ENCODE measurements at regions not wholly inside any gene's neighbourhood (a gene's known extent, or its start where the extent isn't known, plus 50 kb on each side); places are given as distances from the start of the nearest gene placed in this dataset.

- no peaks in the 10 kb centered on the region for H3K4me1 Mint-ChIP-seq (ENCODE audit: low read depth, unreplicated experiment)
- H3K9me3 Mint-ChIP-seq (ENCODE audit: low read depth, unreplicated experiment), result no peaks in the 10 kb centered on the region
- H3K36me3 Mint-ChIP-seq (ENCODE audit: insufficient read depth, unreplicated experiment), result no peaks in the 10 kb centered on the region
- BruUV-seq (replicated peaks), result no TSS peak
- no peak for DNase-seq
- H3K27me3 Mint-ChIP-seq (ENCODE audit: unreplicated experiment), result peaks cover 10% of the 10 kb centered on the region
- TF ChIP-seq, protein P1, sequence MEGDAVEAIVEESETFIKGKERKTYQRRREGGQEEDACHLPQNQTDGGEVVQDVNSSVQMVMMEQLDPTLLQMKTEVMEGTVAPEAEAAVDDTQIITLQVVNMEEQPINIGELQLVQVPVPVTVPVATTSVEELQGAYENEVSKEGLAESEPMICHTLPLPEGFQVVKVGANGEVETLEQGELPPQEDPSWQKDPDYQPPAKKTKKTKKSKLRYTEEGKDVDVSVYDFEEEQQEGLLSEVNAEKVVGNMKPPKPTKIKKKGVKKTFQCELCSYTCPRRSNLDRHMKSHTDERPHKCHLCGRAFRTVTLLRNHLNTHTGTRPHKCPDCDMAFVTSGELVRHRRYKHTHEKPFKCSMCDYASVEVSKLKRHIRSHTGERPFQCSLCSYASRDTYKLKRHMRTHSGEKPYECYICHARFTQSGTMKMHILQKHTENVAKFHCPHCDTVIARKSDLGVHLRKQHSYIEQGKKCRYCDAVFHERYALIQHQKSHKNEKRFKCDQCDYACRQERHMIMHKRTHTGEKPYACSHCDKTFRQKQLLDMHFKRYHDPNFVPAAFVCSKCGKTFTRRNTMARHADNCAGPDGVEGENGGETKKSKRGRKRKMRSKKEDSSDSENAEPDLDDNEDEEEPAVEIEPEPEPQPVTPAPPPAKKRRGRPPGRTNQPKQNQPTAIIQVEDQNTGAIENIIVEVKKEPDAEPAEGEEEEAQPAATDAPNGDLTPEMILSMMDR (IDR thresholded peaks at IDR 0.05; ENCODE audit: unreplicated experiment), result no peak
- CTCF ChIA-PET, result no interaction called here
- no peak overlapping the region for H3K4me3 Mint-ChIP-seq (ENCODE audit: low read depth, unreplicated experiment)
- intact Hi-C loops (cut with micrococcal nuclease; ENCODE audit: unreplicated experiment), result loop anchor here (10.0 kb wide), 1 partner anchor 250 kb away; no protein-coding TSS in a partner anchor
- H3K27ac Mint-ChIP-seq (ENCODE audit: unreplicated experiment), result no peak overlapping the region
These were observed 309.9 kb downstream of the ARAP2 start for GRCh38 chr4:35934320-35934981.

DNA sequence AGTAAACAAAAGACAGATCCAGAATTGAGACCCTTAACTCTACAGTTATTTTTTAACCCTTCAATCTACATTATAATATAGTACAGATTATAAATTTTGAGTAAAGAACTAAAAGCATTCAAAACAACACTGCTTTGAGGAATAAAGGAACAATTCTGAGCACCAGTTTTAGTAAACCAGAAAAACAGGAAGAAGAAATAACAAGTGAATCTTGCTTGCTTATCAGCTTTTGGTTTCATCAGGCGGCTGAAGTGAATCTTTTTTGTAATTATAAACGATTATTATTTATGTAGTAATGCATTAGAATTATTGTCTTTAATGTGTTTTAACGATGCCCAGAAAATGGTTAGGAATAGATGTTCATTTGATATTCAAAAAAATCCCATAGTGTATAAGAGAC lies 305.4 kb downstream of the ARAP2 start:
- no peak overlapping the region for H3K4me3 Mint-ChIP-seq (ENCODE audit: low read depth, unreplicated experiment)
- no TSS peak for BruUV-seq (replicated peaks)

DNA sequence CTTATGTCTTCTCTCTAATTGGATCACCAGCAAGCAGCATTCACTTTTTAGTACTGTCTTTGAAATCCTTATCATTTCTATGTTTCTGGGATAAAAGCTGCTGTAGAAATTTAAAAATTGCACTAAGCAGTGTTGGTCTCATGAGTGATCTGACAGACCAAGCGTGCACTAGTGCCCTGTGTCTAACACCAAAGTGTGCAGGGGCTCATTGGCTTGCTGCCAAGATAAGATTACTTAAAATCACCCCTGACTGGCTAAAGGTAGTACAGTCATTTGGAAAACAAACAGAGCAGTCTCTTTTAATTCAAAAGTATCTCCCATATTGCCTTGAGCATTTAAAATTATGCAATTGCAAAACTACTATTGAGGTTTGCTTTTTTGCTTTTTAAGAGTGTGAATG lies 304.6 kb downstream of the ARAP2 start:
- Mint-ChIP-seq H3K27ac (ENCODE audit: unreplicated experiment) (no peak overlapping the region), H3K9me3 (ENCODE audit: low read depth, unreplicated experiment) (no peaks in the 10 kb centered on the region), H3K36me3 (ENCODE audit: insufficient read depth, unreplicated experiment) (no peaks in the 10 kb centered on the region), H3K4me3 (ENCODE audit: low read depth, unreplicated experiment) (no peak overlapping the region), H3K4me1 (ENCODE audit: low read depth, unreplicated experiment) (no peaks in the 10 kb centered on the region), H3K27me3 (ENCODE audit: unreplicated experiment) (no peaks in the 10 kb centered on the region)
- BruUV-seq (replicated peaks), result no TSS peak
- TF ChIP-seq, protein P1 (IDR thresholded peaks at IDR 0.05; ENCODE audit: unreplicated experiment), result no peak
- intact Hi-C loops (cut with micrococcal nuclease; ENCODE audit: unreplicated experiment), result loop anchor here (10.0 kb wide), 1 partner anchor 245 kb away; no protein-coding TSS in a partner anchor
- no peak for DNase-seq
- CTCF ChIA-PET, result no interaction called here

More for the DNA sequence above, 305.4 kb downstream of the ARAP2 start:
- TF ChIP-seq, protein P1 (IDR thresholded peaks at IDR 0.05; ENCODE audit: unreplicated experiment), result no peak
- CTCF ChIA-PET, result no interaction called here
- intact Hi-C loops (cut with micrococcal nuclease; ENCODE audit: unreplicated experiment), result loop anchor here (10.0 kb wide), 1 partner anchor 246 kb away; no protein-coding TSS in a partner anchor
- no peaks in the 10 kb centered on the region for H3K36me3 Mint-ChIP-seq (ENCODE audit: insufficient read depth, unreplicated experiment)
- no peaks in the 10 kb centered on the region for H3K4me1 Mint-ChIP-seq (ENCODE audit: low read depth, unreplicated experiment)
- DNase-seq, result no peak
- no peaks in the 10 kb centered on the region for H3K27me3 Mint-ChIP-seq (ENCODE audit: unreplicated experiment)
- H3K27ac Mint-ChIP-seq (ENCODE audit: unreplicated experiment), result no peak overlapping the region
- no peaks in the 10 kb centered on the region for H3K9me3 Mint-ChIP-seq (ENCODE audit: low read depth, unreplicated experiment)

DNA sequence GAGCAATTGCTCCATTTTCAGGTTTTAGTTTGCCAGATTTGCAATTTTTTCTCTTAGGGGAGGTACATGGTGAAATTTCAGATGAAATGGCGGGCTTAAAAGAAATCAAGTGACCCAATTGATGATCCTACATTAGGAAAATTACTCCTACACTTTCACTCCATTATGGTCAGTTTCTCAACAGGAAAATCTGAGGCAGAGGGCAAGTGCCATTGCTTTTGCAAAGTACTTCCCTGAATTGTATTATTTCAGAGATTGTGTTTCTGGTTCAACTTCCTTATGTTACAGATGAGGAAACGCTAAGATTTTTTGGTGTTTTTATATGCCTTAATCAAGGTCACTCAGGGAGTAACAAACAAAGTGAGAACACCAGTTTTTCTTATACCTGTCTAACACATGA lies 302.2 kb downstream of the ARAP2 start:
- H3K27me3 Mint-ChIP-seq (ENCODE audit: unreplicated experiment), result no peaks in the 10 kb centered on the region
- no TSS peak for BruUV-seq (replicated peaks)
- H3K27ac Mint-ChIP-seq (ENCODE audit: unreplicated experiment), result no peak overlapping the region
- TF ChIP-seq, protein P1 (IDR thresholded peaks at IDR 0.05; ENCODE audit: unreplicated experiment), result no peak
- intact Hi-C loops (cut with micrococcal nuclease; ENCODE audit: unreplicated experiment), result no loop called here
- no peak overlapping the region for H3K4me3 Mint-ChIP-seq (ENCODE audit: low read depth, unreplicated experiment)
- no peak for DNase-seq
- CTCF ChIA-PET, result no interaction called here
- no peaks in the 10 kb centered on the region for H3K36me3 Mint-ChIP-seq (ENCODE audit: insufficient read depth, unreplicated experiment)
- no peaks in the 10 kb centered on the region for H3K9me3 Mint-ChIP-seq (ENCODE audit: low read depth, unreplicated experiment)
- H3K4me1 Mint-ChIP-seq (ENCODE audit: low read depth, unreplicated experiment), result no peaks in the 10 kb centered on the region

Measured in Calu3 (cell line).